Lung (tissue), 11 donors: ENCODE measurements at regions not wholly inside any gene's neighbourhood (a gene's known extent, or its start where the extent isn't known, plus 50 kb on each side); places are given as distances from the start of the nearest gene placed in this dataset.

Source experiments
- ATAC-seq: fragments of 200-7000 bp; cut with Tn5 transposase; one replicate; pipeline ENCODE4 v1.9.1; 2020; ENCODE audit warnings: moderate number of reproducible peaks; ENCODE audit not compliant: insufficient read depth, low FRiP score
- DNase-seq, 3 donors: peaks; one replicate each; pipeline ENCODE4 v3.0.0-alpha.2; 2013 to 2017
- H3K27ac ChIP-seq, 2 donors: one replicate each; pipeline ENCODE4 v1.5.1; 2013; ENCODE audit warnings: mild to moderate bottlenecking in 2 of 2, moderate library complexity in 2 of 2, control low read depth in 1 of 2, inconsistent platforms in 1 of 2, low read depth in 1 of 2, low read length in 1 of 2
- H3K27me3 ChIP-seq, 3 donors: one replicate each; pipeline ENCODE4 v1.5.1; 2013; ENCODE audit warnings: low read length in 2 of 3; ENCODE audit not compliant: control insufficient read depth in 3 of 3, insufficient read depth in 3 of 3
- H3K36me3 ChIP-seq, 4 donors: one replicate each; pipeline ENCODE4 v1.5.1; 2013; ENCODE audit warnings: low read length in 4 of 4, mild to moderate bottlenecking in 1 of 4, moderate library complexity in 1 of 4; ENCODE audit not compliant: control insufficient read depth in 4 of 4, insufficient read depth in 4 of 4
- H3K4me1 ChIP-seq, 5 donors: one replicate each; pipeline ENCODE4 v1.5.1; 2013; ENCODE audit warnings: low read length in 5 of 5, mild to moderate bottlenecking in 2 of 5, moderate library complexity in 1 of 5; ENCODE audit not compliant: control insufficient read depth in 5 of 5, insufficient read depth in 5 of 5
- H3K4me3 ChIP-seq: one replicate; pipeline ENCODE4 v1.5.1; 2013; ENCODE audit warnings: mild to moderate bottlenecking, control low read depth, moderate library complexity
- H3K9ac ChIP-seq, 2 donors: one replicate each; pipeline ENCODE4 v1.5.1; 2013; ENCODE audit warnings: low read length in 2 of 2, control low read depth in 1 of 2; ENCODE audit not compliant: insufficient read depth in 1 of 2
- H3K9me3 ChIP-seq, 4 donors: one replicate each; pipeline ENCODE4 v1.5.1; 2013; ENCODE audit warnings: low read length in 3 of 4, mild to moderate bottlenecking in 1 of 4, moderate library complexity in 1 of 4; ENCODE audit not compliant: control insufficient read depth in 4 of 4, insufficient read depth in 3 of 4
- WGBS, 2 donors: extraction: QIAGEN DNeasy Blood & Tissue Kit; methylation state at CpG; one replicate each; pipeline ENCODE4 v1.1.7; 2013; 5-methylcytosine and 5-hydroxymethylcytosine counted together
- TF ChIP-seq, protein P1 (sequence below): IDR thresholded peaks from 2 replicates; pipeline ENCODE4 v1.5.1; 2012; ENCODE audit warnings: mild to moderate bottlenecking; ENCODE audit errors: control extremely low read depth, extremely low read depth
- donor health status: control.
- donor health status: control.
- donor health status: Bipolar disorder and iron deficiency.
- donor health status: healthy.
- donor health status: DM: yes; HTN: yes; CAD: no.

DNA sequence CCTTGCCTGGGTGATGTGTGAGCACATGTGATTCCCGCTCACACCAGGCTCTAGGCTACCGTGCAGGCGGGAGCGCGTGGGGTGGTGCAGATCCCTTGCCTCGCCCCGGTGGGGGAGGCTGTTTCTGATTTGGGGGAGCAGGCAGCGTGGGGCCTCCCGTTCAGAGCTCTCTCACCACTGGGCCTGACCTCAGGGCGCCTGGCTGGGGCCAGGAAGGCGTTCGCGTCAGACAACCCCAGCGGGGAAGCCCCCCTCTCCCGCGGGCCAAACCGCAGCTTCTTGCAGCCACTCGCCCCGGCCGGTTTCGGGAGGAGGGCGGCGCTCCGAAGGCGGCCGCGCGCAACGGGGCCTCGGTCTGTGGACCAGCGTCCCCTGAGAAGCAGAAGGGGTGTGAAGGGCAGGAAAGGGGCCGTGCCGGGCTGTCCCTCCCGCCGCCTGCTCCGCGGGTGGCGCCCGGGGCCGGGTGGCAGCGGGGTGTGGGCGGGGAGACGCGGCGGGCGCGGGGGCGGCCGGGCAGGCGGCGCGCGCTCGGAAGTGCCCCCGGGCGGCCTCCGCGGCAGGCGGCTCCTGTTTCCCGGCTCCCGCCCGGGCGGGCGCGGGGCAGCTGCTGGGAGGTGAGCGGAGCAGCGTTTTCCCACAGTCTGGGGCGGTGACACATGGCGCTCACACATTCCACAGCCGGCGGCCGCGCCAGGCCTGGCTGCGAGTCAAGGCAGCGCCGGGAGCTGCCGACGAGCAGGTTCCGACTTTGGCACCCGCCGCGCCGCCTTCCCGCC, 65.1 kb upstream of the HES1 start:
- H3K36me3 ChIP-seq, result no peaks in the 10 kb centered on the region
- TF ChIP-seq, protein P1, sequence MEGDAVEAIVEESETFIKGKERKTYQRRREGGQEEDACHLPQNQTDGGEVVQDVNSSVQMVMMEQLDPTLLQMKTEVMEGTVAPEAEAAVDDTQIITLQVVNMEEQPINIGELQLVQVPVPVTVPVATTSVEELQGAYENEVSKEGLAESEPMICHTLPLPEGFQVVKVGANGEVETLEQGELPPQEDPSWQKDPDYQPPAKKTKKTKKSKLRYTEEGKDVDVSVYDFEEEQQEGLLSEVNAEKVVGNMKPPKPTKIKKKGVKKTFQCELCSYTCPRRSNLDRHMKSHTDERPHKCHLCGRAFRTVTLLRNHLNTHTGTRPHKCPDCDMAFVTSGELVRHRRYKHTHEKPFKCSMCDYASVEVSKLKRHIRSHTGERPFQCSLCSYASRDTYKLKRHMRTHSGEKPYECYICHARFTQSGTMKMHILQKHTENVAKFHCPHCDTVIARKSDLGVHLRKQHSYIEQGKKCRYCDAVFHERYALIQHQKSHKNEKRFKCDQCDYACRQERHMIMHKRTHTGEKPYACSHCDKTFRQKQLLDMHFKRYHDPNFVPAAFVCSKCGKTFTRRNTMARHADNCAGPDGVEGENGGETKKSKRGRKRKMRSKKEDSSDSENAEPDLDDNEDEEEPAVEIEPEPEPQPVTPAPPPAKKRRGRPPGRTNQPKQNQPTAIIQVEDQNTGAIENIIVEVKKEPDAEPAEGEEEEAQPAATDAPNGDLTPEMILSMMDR, result no peak
- H3K9me3 ChIP-seq, result no peaks in the 10 kb centered on the region
- WGBS, 2 donors, result 1% methylated on average over 52 to 84 of the region's 84 CpGs
- no peaks in the 10 kb centered on the region for H3K27me3 ChIP-seq
- peak overlapping the region; percentile 29 to 89 for H3K27ac ChIP-seq
- ATAC-seq, result peak; percentile 85
- peak overlapping the region; percentile 33 for H3K4me3 ChIP-seq
- H3K4me1 ChIP-seq, result peaks cover 0 to 19% (median 6%) of the 10 kb centered on the region in 5 donors
- H3K9ac ChIP-seq, result no peak overlapping the region
- DNase-seq, result peak; percentile 91 to 95 (median 94)

DNA sequence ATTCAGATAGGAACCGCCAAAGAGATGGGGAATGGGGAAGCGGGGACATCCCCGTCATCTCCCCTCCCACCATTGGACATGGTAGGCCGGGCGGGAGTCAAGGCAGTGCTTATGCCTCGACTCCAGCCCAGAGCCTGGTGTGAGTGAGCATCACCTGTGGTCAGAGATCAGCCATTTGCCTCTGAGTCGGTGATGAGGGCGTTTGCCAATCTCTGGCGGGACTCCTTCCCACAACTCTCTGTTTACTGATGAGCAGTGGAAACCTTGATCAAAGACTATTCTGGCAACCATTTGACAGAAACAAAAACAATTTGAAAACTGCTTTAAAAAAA, 63.9 kb upstream of the HES1 start:
- Histone ChIP-seq H3K9me3 (no peaks in the 10 kb centered on the region), H3K27ac (no peak overlapping the region), H3K36me3 (no peaks in the 10 kb centered on the region), H3K27me3 (no peaks in the 10 kb centered on the region), H3K4me1 (peaks cover 0 to 19% (median 6%) of the 10 kb centered on the region in 5 donors), H3K9ac (no peak overlapping the region), H3K4me3 (no peak overlapping the region)
- TF ChIP-seq, protein P1, result no peak
- ATAC-seq, result no peak
- no peak for DNase-seq
- 83 to 85% methylated on average over 9 of the region's 9 CpGs for WGBS, 2 donors

DNA sequence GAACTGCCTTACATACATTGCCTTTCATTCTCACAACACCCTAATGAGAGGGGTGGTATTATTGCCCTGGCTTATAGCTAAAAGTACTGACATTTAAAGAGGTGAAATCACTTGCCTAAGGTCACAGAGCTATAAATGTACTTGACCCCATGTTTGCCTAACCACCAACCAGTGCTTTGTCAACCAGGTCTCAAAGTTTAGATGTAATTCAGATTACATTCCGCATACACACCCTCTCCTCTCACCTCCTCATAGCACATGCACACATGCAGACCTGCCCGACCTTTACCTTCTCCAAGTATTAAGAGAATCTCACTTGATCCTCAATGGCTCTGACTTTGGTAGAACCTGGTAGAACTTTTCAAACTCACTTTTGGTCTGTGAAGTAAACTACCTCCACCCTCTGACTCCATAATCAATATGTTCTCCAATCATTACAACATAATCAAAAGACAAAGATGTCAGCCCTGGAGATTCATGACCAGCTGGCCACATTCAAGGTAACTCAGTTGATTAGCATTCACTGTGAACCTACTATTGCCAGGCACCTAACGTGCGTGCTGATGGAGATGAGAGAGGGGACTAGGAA, 63.2 kb upstream of the HES1 start:
- TF ChIP-seq, protein P1, result no peak
- Histone ChIP-seq H3K9ac (no peak overlapping the region), H3K36me3 (no peaks in the 10 kb centered on the region), H3K4me1 (peaks cover 0 to 20% (median 6%) of the 10 kb centered on the region in 5 donors), H3K27me3 (no peaks in the 10 kb centered on the region), H3K27ac (no peak overlapping the region), H3K9me3 (no peaks in the 10 kb centered on the region), H3K4me3 (no peak overlapping the region)
- no peak for DNase-seq
- no peak for ATAC-seq
- WGBS, 2 donors, result 88 to 93% methylated on average over 4 of the region's 4 CpGs

- WGBS, 2 donors, result 93 to 100% methylated on average over 1 of the region's 1 CpG
- no peak overlapping the region for H3K4me3 ChIP-seq
Observed at GRCh38 chr3:194073926-194074325, 62.0 kb upstream of the HES1 start.

More at GRCh38 chr3:194073926-194074325, 62.0 kb upstream of the HES1 start:
- no peaks in the 10 kb centered on the region for H3K9me3 ChIP-seq
- TF ChIP-seq, protein P1, result no peak
- H3K27ac ChIP-seq, result no peak overlapping the region
- no peaks in the 10 kb centered on the region for H3K27me3 ChIP-seq
- no peaks in the 10 kb centered on the region for H3K36me3 ChIP-seq
- H3K4me1 ChIP-seq, result peaks cover 0 to 30% (median 9%) of the 10 kb centered on the region in 5 donors
- no peak overlapping the region for H3K9ac ChIP-seq
- ATAC-seq, result no peak
- DNase-seq, result no peak
